HG03280 (cell line): ENCODE measurements at regions not wholly inside any gene's neighbourhood (a gene's known extent, or its start where the extent isn't known, plus 50 kb on each side); places are given as distances from the start of the nearest gene placed in this dataset.

ENCODE experiments used
- ATAC-seq: cut with Tn5 transposase; IDR thresholded peaks from one replicate; pipeline ENCODE4 v1.9.1; 2021; ENCODE audit warnings: mild to moderate bottlenecking, moderate library complexity; ENCODE audit not compliant: unreplicated experiment

GRCh38 chr3:77945320-77945719 lies 905.4 kb downstream of the ROBO2 start:
- no peak for ATAC-seq

- no peak for ATAC-seq
Observed at GRCh38 chr3:77947671-77948070, 907.8 kb downstream of the ROBO2 start.

GRCh38 chr3:77967621-77968020 lies 927.7 kb downstream of the ROBO2 start:
- no peak for ATAC-seq

GRCh38 chr3:77976079-77976478 lies 936.2 kb downstream of the ROBO2 start:
- ATAC-seq, result no peak

- ATAC-seq, result no peak
Observed at GRCh38 chr3:78003090-78003489, 963.2 kb downstream of the ROBO2 start.

GRCh38 chr3:78004571-78004970 lies 964.7 kb downstream of the ROBO2 start:
- no peak for ATAC-seq

GRCh38 chr3:78013653-78014052 lies 973.8 kb downstream of the ROBO2 start:
- ATAC-seq, result no peak

- no peak for ATAC-seq
Observed at GRCh38 chr3:78015856-78016255, 976.0 kb downstream of the ROBO2 start.

GRCh38 chr3:78021710-78022109 lies 981.8 kb downstream of the ROBO2 start:
- no peak for ATAC-seq

- ATAC-seq, result no peak
Observed at GRCh38 chr3:78022232-78022631, 982.3 kb downstream of the ROBO2 start.

- ATAC-seq, result no peak
Observed at GRCh38 chr3:78023257-78023656, 983.4 kb downstream of the ROBO2 start.

GRCh38 chr3:78025916-78026315 lies 986.0 kb downstream of the ROBO2 start:
- ATAC-seq, result no peak

- ATAC-seq, result no peak
Observed at GRCh38 chr3:78026318-78026828, 986.5 kb downstream of the ROBO2 start.

- ATAC-seq, result no peak
Observed at GRCh38 chr3:78029775-78030174, 989.9 kb downstream of the ROBO2 start.

GRCh38 chr3:78035131-78035641 lies 995.3 kb downstream of the ROBO2 start:
- ATAC-seq, result no peak

GRCh38 chr3:78041486-78041885 lies 1001.6 kb downstream of the ROBO2 start:
- no peak for ATAC-seq

GRCh38 chr3:78046566-78046965 lies 1006.7 kb downstream of the ROBO2 start:
- no peak for ATAC-seq

GRCh38 chr3:78048698-78049097 lies 1008.8 kb downstream of the ROBO2 start:
- no peak for ATAC-seq

GRCh38 chr3:78049521-78049920 lies 1009.6 kb downstream of the ROBO2 start:
- no peak for ATAC-seq

GRCh38 chr3:78050276-78051065 lies 1010.6 kb downstream of the ROBO2 start:
- no peak for ATAC-seq

- ATAC-seq, result no peak
Observed at GRCh38 chr3:78052746-78053145, 1012.8 kb downstream of the ROBO2 start.

- no peak for ATAC-seq
Observed at GRCh38 chr3:78066287-78066686, 1026.4 kb downstream of the ROBO2 start.

GRCh38 chr3:78070188-78070587 lies 1030.3 kb downstream of the ROBO2 start:
- no peak for ATAC-seq
